Gastroesophageal sphincter (tissue), 3 donors: ENCODE measurements at regions not wholly inside any gene's neighbourhood (a gene's known extent, or its start where the extent isn't known, plus 50 kb on each side); places are given as distances from the start of the nearest gene placed in this dataset.

Experiments used
- CTCF ChIP-seq, 4 experiments: fragments of 200-600 bp in 2 of 4; fragments of 450-650 bp in 2 of 4; sonication (generic) in 1 of 4; IDR thresholded peaks; one replicate each; pipeline ENCODE4 v1.5.1; 2017 to 2019; ENCODE audit warnings: antibody characterized with exemption in 4 of 4, mild to moderate bottlenecking in 2 of 4, moderate library complexity in 2 of 4
- EP300 ChIP-seq: sonication (generic); formaldehyde crosslinking; IDR thresholded peaks from one replicate; pipeline ENCODE4 v1.6.1; 2017; ENCODE audit warnings: antibody characterized with exemption, mild to moderate bottlenecking
- POLR2A ChIP-seq, 2 donors: fragments of 450-650 bp; IDR thresholded peaks; one replicate each; pipeline ENCODE4 v1.6.1; 2017; ENCODE audit warnings: antibody characterized with exemption in 2 of 2, mild to moderate bottlenecking in 2 of 2, moderate library complexity in 1 of 2
- POLR2AphosphoS5 ChIP-seq: sonication (generic); formaldehyde crosslinking; IDR thresholded peaks from one replicate; pipeline ENCODE4 v1.6.1; 2017; ENCODE audit warnings: antibody characterized with exemption

GRCh38 chr5:56479696-56480077, 246.6 kb upstream of the ANKRD55 start:
- TF ChIP-seq POLR2A (IDR thresholded peaks at IDR 0.05) (no peak), POLR2AphosphoS5 (no peak), EP300 (no peak), CTCF (IDR thresholded peaks at IDR 0.05) (no peak)
